Panc1 (cell line): ENCODE measurements at regions not wholly inside any gene's neighbourhood (a gene's known extent, or its start where the extent isn't known, plus 50 kb on each side); places are given as distances from the start of the nearest gene placed in this dataset.
"Not testable (repeated sequence)": the region's sequence is repeated elsewhere in the genome, so short reads cannot be mapped to it uniquely, and the experiment has no call there.

Source experiments
- CTCF ChIP-seq: fragments of 450-650 bp; IDR thresholded peaks from 2 replicates; pipeline ENCODE4 v1.5.1; 2017; ENCODE audit warnings: mild to moderate bottlenecking
- POLR2AphosphoS5 ChIP-seq: IDR thresholded peaks from 2 replicates; pipeline ENCODE4 v1.6.1; 2012; ENCODE audit warnings: mild to moderate bottlenecking, low read depth, low read length, moderate library complexity
- REST ChIP-seq, 2 experiments: IDR thresholded peaks; 2 replicates each; pipeline ENCODE4 v1.6.1; 2011 to 2012; ENCODE audit warnings: low read depth in 2 of 2, control low read depth in 1 of 2, low read length in 1 of 2, mild to moderate bottlenecking in 1 of 2, moderate library complexity in 1 of 2; ENCODE audit not compliant: insufficient read depth in 1 of 2
- SIN3A ChIP-seq: IDR thresholded peaks from 2 replicates; pipeline ENCODE4 v1.6.1; 2012; ENCODE audit warnings: low read depth, mild to moderate bottlenecking, low read length, moderate library complexity, borderline replicate concordance; ENCODE audit not compliant: insufficient read depth
- TCF7L2 ChIP-seq: IDR thresholded peaks from 2 replicates; pipeline ENCODE4 v1.6.1; 2011; ENCODE audit warnings: mild to moderate bottlenecking, low read depth, low read length, inconsistent platforms

- not testable (repeated sequence) for TF ChIP-seq CTCF; POLR2AphosphoS5; SIN3A; TCF7L2; REST (IDR thresholded peaks at IDR 0.05; ENCODE audit: insufficient read depth in 1 of 2, low read depth in 2 of 2, low read length in 1 of 2)
These were observed 112.0 kb upstream of the NPY start for GRCh38 chr7:24171951-24172350.
